ENCODE measurements at regions not wholly inside any gene's neighbourhood (a gene's known extent, or its start where the extent isn't known, plus 50 kb on each side); places are given as distances from the start of the nearest gene placed in this dataset.

DNA sequence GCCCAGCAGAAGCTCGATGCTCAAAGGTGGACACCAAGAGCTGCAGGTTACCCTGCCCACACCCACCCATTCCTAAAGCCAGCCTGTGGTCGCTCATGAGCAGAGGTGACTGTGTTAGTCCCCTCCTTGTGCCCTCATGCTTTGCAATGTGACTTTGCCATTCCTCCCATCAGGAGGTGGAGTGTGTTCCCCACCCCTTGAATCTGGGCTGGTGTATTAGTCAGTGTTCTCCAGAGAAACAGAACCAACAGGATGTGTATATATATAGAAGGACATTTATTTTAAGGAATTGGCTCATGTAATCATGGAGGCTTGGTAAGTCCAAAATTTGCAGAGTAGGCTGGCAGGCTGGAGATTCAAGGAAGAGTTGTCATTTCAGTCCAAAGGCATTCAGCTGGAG is 54.4 kb upstream of the RNF24 start:
- no peaks in the 10 kb centered on the region for H3K27me3 ChIP-seq
- 84 to 96% methylated on average over 2 of the region's 2 CpGs for WGBS, 2 donors
- H3K27ac ChIP-seq = peak overlapping the region in 1 of 4 donors; percentile 37
- no peaks in the 10 kb centered on the region for H3K36me3 ChIP-seq
- DNase-seq (ENCODE audit: low spot score in 2 of 2) = no peak
- peaks cover 0 to 52% (median 9%) of the 10 kb centered on the region in 4 donors for H3K4me1 ChIP-seq
- no peaks in the 10 kb centered on the region for H3K9me3 ChIP-seq
- TF ChIP-seq POLR2A (IDR thresholded peaks at IDR 0.05) (no peak), CTCF (IDR thresholded peaks at IDR 0.05) (no peak), EP300 (IDR thresholded peaks at IDR 0.05) (no peak)
- H3K4me3 ChIP-seq = no peak overlapping the region

GRCh38 chr20:4068708-4069107 is 53.4 kb upstream of the RNF24 start:
- peak overlapping the region in 1 of 4 donors; percentile 80 for H3K27ac ChIP-seq
- TF ChIP-seq CTCF (IDR thresholded peaks at IDR 0.05) (no peak), POLR2A (IDR thresholded peaks at IDR 0.05) (no peak), EP300 (IDR thresholded peaks at IDR 0.05) (no peak)

GRCh38 chr20:4067600-4068261 is 52.4 kb upstream of the RNF24 start:
- H3K27ac ChIP-seq = peak overlapping the region in 2 of 4 donors; percentile 80 to 83

More at GRCh38 chr20:4068708-4069107, 53.4 kb upstream of the RNF24 start:
- no peaks in the 10 kb centered on the region for H3K36me3 ChIP-seq
- DNase-seq (ENCODE audit: low spot score in 2 of 2) = no peak
- H3K4me3 ChIP-seq = no peak overlapping the region
- H3K27me3 ChIP-seq = no peaks in the 10 kb centered on the region
- peaks cover 0 to 62% (median 18%) of the 10 kb centered on the region in 4 donors for H3K4me1 ChIP-seq
- WGBS, 2 donors = 67 to 69% methylated on average over 4 of the region's 4 CpGs
- H3K9me3 ChIP-seq = no peaks in the 10 kb centered on the region

GRCh38 chr20:4066551-4066950 is 51.2 kb upstream of the RNF24 start:
- WGBS, 2 donors = 89 to 94% methylated on average over 5 of the region's 5 CpGs
- H3K9me3 ChIP-seq = no peaks in the 10 kb centered on the region
- peaks cover 0 to 65% (median 20%) of the 10 kb centered on the region in 4 donors for H3K4me1 ChIP-seq
- peak overlapping the region; percentile 6 to 83 (median 59) for H3K27ac ChIP-seq
- no peak for DNase-seq (ENCODE audit: low spot score in 2 of 2)
- H3K27me3 ChIP-seq = no peaks in the 10 kb centered on the region
- H3K36me3 ChIP-seq = no peaks in the 10 kb centered on the region
- H3K4me3 ChIP-seq = no peak overlapping the region
- TF ChIP-seq EP300 (IDR thresholded peaks at IDR 0.05) (no peak), CTCF (IDR thresholded peaks at IDR 0.05) (no peak), POLR2A (IDR thresholded peaks at IDR 0.05) (no peak)

More at GRCh38 chr20:4067600-4068261, 52.4 kb upstream of the RNF24 start:
- WGBS, 2 donors = 87 to 89% methylated on average over 8 of the region's 8 CpGs
- Histone ChIP-seq H3K9me3 (no peaks in the 10 kb centered on the region), H3K36me3 (no peaks in the 10 kb centered on the region), H3K4me3 (no peak overlapping the region), H3K27me3 (no peaks in the 10 kb centered on the region), H3K4me1 (peaks cover 0 to 72% (median 22%) of the 10 kb centered on the region in 4 donors)
- DNase-seq (ENCODE audit: low spot score in 2 of 2) = no peak
- TF ChIP-seq CTCF (IDR thresholded peaks at IDR 0.05) = no peak
- TF ChIP-seq POLR2A (IDR thresholded peaks at IDR 0.05) = no peak
- no peak for TF ChIP-seq EP300 (IDR thresholded peaks at IDR 0.05)

DNA sequence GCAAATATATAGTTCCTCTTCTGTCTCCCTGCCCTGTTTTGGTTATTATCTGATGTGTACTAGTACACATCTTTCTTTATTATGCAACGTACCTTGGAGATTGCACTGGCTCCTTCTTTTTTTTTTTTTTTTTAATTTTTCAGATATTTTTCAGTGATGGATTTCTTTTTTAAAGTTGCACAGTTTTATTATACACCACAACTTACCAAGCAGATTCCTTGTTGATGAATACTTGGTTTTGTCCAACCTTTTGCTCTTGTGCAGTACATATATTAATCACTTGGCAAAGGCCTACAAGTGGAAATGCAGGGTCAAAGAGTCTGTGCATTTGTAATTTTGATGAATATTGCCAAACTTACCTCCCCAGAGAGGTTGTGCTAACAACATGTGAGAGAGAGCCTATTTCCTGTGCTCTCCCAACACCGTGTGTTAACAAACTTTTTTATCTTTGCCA is 50.1 kb upstream of the RNF24 start:
- no peaks in the 10 kb centered on the region for H3K9me3 ChIP-seq
- DNase-seq (ENCODE audit: low spot score in 2 of 2) = peak in 1 of 2 donors; percentile 29
- no peak overlapping the region for H3K4me3 ChIP-seq
- WGBS, 2 donors = 42 to 46% methylated on average over 2 of the region's 2 CpGs
- peak in 1 of 2 donors; percentile 47 for TF ChIP-seq EP300 (IDR thresholded peaks at IDR 0.05)
- no peak for TF ChIP-seq CTCF (IDR thresholded peaks at IDR 0.05)
- no peak for TF ChIP-seq POLR2A (IDR thresholded peaks at IDR 0.05)
- peaks cover 0 to 65% (median 23%) of the 10 kb centered on the region in 4 donors for H3K4me1 ChIP-seq
- H3K27me3 ChIP-seq = no peaks in the 10 kb centered on the region
- H3K27ac ChIP-seq = peak overlapping the region in 3 of 4 donors; percentile 48 to 83 (median 80)
- H3K36me3 ChIP-seq = no peaks in the 10 kb centered on the region
